Adrenal gland (tissue), 5 donors: ENCODE measurements at regions not wholly inside any gene's neighbourhood (a gene's known extent, or its start where the extent isn't known, plus 50 kb on each side); places are given as distances from the start of the nearest gene placed in this dataset.

Source experiments
- POLR2A ChIP-seq, 2 donors: fragments of 450-650 bp; IDR thresholded peaks; one replicate each; pipeline ENCODE4 v1.6.1; 2017; ENCODE audit warnings: antibody characterized with exemption in 2 of 2, mild to moderate bottlenecking in 2 of 2, moderate library complexity in 1 of 2
- TF ChIP-seq, protein P1 (sequence below), 6 experiments: fragments of 450-650 bp in 4 of 6; fragments of 200-600 bp in 2 of 6; sonication (generic) in 1 of 6; IDR thresholded peaks; 1 replicate in 5 of 6; 2 replicates in 1 of 6; pipeline versions ENCODE4 v1.5.1 to v1.8.0; 2016 to 2021; ENCODE audit warnings: antibody characterized with exemption in 6 of 6, mild to moderate bottlenecking in 2 of 6, moderate library complexity in 1 of 6
- donor health status: DM: no; HTN: no; CAD: no.

GRCh38 chr16:65947951-65948350 lies 418.5 kb upstream of the CDH5 start:
- TF ChIP-seq, protein P1, sequence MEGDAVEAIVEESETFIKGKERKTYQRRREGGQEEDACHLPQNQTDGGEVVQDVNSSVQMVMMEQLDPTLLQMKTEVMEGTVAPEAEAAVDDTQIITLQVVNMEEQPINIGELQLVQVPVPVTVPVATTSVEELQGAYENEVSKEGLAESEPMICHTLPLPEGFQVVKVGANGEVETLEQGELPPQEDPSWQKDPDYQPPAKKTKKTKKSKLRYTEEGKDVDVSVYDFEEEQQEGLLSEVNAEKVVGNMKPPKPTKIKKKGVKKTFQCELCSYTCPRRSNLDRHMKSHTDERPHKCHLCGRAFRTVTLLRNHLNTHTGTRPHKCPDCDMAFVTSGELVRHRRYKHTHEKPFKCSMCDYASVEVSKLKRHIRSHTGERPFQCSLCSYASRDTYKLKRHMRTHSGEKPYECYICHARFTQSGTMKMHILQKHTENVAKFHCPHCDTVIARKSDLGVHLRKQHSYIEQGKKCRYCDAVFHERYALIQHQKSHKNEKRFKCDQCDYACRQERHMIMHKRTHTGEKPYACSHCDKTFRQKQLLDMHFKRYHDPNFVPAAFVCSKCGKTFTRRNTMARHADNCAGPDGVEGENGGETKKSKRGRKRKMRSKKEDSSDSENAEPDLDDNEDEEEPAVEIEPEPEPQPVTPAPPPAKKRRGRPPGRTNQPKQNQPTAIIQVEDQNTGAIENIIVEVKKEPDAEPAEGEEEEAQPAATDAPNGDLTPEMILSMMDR (IDR thresholded peaks at IDR 0.05), result no peak
- no peak for TF ChIP-seq POLR2A (IDR thresholded peaks at IDR 0.05)
